Bronchial epithelial cell (primary cell): ENCODE measurements at regions not wholly inside any gene's neighbourhood (a gene's known extent, or its start where the extent isn't known, plus 50 kb on each side); places are given as distances from the start of the nearest gene placed in this dataset.

Experiments used
- DNase-seq: peaks from one replicate; pipeline ENCODE4 v3.0.0-alpha.2; 2010; ENCODE audit warnings: low read depth
- FAIRE-seq: peaks from 2 replicates; lab custom pipeline; 2011; peaks lifted over from hg19 to GRCh38; lab: Jason Lieb, UNC
- H3K27me3 ChIP-seq: 2 replicates; pipeline ENCODE4 v1.5.1; 2011; ENCODE audit warnings: low read length; ENCODE audit not compliant: control insufficient read depth, insufficient read depth
- H3K36me3 ChIP-seq: 2 replicates; pipeline ENCODE4 v1.5.1; 2011; ENCODE audit warnings: low read length; ENCODE audit not compliant: control insufficient read depth, insufficient read depth
- H3K4me3 ChIP-seq: 2 replicates; pipeline ENCODE4 v1.5.1; 2011; ENCODE audit warnings: mild to moderate bottlenecking, low read depth, low read length, control low read depth
- TF ChIP-seq, protein P1 (sequence below): IDR thresholded peaks from 2 replicates; pipeline ENCODE4 v1.5.1; 2011; ENCODE audit warnings: mild to moderate bottlenecking, moderate library complexity, low read length, control low read depth, inconsistent platforms; ENCODE audit not compliant: insufficient read depth, severe bottlenecking

DNA sequence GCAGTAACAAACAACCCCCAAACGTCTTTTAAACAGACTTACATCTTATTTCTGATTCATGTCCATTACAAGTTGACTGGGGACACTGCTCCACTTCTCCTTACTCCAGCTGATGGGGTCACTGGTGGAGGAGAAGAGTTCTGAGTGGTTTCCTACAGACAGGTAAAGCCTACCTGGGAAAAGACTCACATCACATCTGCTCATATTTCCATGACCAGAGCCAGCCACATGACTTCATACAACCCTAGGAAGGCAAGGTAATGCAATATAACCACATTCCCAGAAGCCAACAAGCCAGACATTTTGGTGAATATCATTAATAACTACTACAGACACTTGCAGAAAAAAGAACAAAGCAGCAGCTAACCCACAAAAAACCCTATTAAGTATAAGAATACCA is 90.5 kb upstream of the IRX6 start:
- TF ChIP-seq, protein P1, sequence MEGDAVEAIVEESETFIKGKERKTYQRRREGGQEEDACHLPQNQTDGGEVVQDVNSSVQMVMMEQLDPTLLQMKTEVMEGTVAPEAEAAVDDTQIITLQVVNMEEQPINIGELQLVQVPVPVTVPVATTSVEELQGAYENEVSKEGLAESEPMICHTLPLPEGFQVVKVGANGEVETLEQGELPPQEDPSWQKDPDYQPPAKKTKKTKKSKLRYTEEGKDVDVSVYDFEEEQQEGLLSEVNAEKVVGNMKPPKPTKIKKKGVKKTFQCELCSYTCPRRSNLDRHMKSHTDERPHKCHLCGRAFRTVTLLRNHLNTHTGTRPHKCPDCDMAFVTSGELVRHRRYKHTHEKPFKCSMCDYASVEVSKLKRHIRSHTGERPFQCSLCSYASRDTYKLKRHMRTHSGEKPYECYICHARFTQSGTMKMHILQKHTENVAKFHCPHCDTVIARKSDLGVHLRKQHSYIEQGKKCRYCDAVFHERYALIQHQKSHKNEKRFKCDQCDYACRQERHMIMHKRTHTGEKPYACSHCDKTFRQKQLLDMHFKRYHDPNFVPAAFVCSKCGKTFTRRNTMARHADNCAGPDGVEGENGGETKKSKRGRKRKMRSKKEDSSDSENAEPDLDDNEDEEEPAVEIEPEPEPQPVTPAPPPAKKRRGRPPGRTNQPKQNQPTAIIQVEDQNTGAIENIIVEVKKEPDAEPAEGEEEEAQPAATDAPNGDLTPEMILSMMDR: no peak
- no peak overlapping the region for H3K4me3 ChIP-seq
- H3K27me3 ChIP-seq: no peaks in the 10 kb centered on the region
- DNase-seq (no peak), FAIRE-seq (no peak)
- H3K36me3 ChIP-seq: no peaks in the 10 kb centered on the region

DNA sequence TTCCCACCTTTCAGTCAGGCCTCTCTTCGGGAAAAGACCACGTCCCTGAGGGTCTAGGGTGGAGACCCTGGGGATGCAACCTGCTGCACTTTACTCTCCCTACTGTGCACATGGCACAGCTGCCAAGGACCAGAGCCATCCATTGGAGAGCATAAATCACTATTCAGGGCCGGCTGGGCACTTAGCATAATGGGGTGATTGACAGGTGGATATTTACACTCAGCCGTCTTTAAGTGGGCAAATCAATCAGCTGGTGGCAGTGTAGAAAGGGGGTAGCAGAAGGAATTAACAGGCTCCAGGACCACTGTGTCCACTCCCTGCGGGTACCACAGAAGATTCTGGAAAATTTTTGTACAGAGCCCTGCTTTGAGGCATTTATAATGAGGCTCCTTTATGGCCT is 87.3 kb upstream of the IRX6 start:
- Histone ChIP-seq H3K36me3 (no peaks in the 10 kb centered on the region), H3K4me3 (no peak overlapping the region), H3K27me3 (no peaks in the 10 kb centered on the region)
- no peak for DNase-seq
- TF ChIP-seq, protein P1: no peak
- no peak for FAIRE-seq

DNA sequence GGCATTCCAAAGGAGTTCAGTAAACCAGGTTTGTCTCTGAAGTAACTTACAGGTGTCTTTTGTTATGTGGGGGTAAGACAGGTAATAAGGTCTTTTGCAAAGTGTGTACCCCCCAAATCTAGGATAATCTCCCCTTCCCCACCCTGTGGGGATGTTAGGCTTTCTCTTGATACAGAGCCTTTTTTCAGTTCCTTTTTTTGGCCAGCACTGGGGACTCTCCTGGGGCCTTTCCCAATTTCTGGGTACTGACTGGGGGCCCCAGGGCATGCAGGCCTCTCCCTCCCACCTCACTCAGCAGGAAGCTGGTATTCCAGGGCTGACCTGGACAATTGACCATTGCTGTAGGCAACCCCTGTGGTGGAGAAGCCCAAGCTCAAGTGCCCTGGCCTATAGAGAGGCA is 84.3 kb upstream of the IRX6 start:
- DNase-seq: no peak
- H3K27me3 ChIP-seq: no peaks in the 10 kb centered on the region
- no peak for FAIRE-seq
- TF ChIP-seq, protein P1: no peak
- no peaks in the 10 kb centered on the region for H3K36me3 ChIP-seq
- H3K4me3 ChIP-seq: no peak overlapping the region

GRCh38 chr16:55240888-55241287 is 83.1 kb upstream of the IRX6 start:
- TF ChIP-seq, protein P1: no peak
- FAIRE-seq (no peak), DNase-seq (no peak)
- Histone ChIP-seq H3K4me3 (no peak overlapping the region), H3K36me3 (no peaks in the 10 kb centered on the region), H3K27me3 (no peaks in the 10 kb centered on the region)

DNA sequence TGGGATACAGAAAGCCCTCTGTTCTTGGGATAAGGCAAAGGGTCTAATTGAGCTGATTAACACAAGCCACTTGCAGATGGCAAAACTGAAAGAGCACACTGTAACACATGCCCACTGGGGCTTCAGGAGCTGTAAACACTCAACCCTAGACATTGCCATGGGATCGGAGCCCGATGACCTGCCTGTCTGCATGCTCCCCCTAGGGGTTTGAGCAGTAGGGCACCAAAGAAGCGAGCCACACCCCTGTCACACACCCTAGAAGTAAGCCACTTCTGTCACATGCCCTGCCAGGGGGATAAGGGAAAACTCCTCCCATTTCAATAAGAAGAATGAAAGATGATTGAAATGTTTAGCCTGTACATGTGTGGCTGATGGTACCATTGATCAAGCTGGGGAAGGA is 81.3 kb upstream of the IRX6 start:
- FAIRE-seq: no peak
- TF ChIP-seq, protein P1: no peak
- Histone ChIP-seq H3K4me3 (no peak overlapping the region), H3K27me3 (no peaks in the 10 kb centered on the region), H3K36me3 (no peaks in the 10 kb centered on the region)
- DNase-seq: no peak

DNA sequence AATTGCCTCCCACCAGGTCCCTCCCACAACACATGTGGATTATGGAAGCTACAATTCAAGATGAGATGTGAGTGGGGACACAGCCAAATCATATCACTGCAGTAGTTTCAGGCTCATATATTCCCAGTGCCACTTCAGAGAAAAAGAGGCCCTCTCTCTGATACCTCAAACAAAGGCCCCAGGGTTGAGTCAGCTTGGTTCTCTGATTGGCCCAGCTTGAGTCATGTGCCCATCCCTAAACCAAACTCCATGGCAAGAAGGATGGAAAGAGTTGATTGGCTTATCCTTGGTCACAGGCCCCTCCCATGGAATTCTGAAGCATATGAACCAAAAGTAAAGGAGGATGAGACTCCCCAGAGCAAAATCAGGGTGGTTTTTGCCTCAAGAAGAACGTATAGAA is 75.9 kb upstream of the IRX6 start:
- FAIRE-seq (no peak), DNase-seq (no peak)
- TF ChIP-seq, protein P1: no peak
- Histone ChIP-seq H3K4me3 (no peak overlapping the region), H3K36me3 (no peaks in the 10 kb centered on the region), H3K27me3 (no peaks in the 10 kb centered on the region)
